WTC11 (cell line): ENCODE measurements at regions not wholly inside any gene's neighbourhood (a gene's known extent, or its start where the extent isn't known, plus 50 kb on each side); places are given as distances from the start of the nearest gene placed in this dataset.

Experiments used
- ESRRA ChIP-seq: sonication (generic); formaldehyde crosslinking; IDR thresholded peaks from 2 replicates; pipeline ENCODE4 v1.8.1; 2022; ENCODE audit warnings: mild to moderate bottlenecking, missing genetic modification reagents, borderline replicate concordance
- JAZF1 ChIP-seq: fragments of 250-450 bp; sonication (Bioruptor Pico); IDR thresholded peaks from 2 replicates; pipeline ENCODE4 v1.9.0; 2021; ENCODE audit warnings: moderate library complexity, mild to moderate bottlenecking, inconsistent platforms
- JUN ChIP-seq: sonication (generic); formaldehyde crosslinking; IDR thresholded peaks from 2 replicates; pipeline ENCODE4 v1.8.0; 2023; ENCODE audit warnings: mild to moderate bottlenecking, missing genetic modification reagents
- MAX ChIP-seq: sonication (generic); formaldehyde crosslinking; IDR thresholded peaks from 2 replicates; pipeline ENCODE4 v1.8.0; 2022; ENCODE audit warnings: mild to moderate bottlenecking, missing genetic modification reagents
- MYBL2 ChIP-seq: sonication (generic); formaldehyde crosslinking; IDR thresholded peaks from 2 replicates; pipeline ENCODE4 v1.8.1; 2023; ENCODE audit warnings: mild to moderate bottlenecking, moderate library complexity, missing genetic modification reagents
- NR3C1 ChIP-seq: sonication (generic); formaldehyde crosslinking; conservative IDR thresholded peaks from 2 replicates; pipeline ENCODE4 v1.8.1; 2023; ENCODE audit warnings: low read depth, mild to moderate bottlenecking, missing genetic modification reagents
- PREB ChIP-seq: sonication (generic); formaldehyde crosslinking; IDR thresholded peaks from 2 replicates; pipeline ENCODE4 v1.8.1; 2022; ENCODE audit warnings: mild to moderate bottlenecking, missing genetic modification reagents, moderate library complexity, borderline replicate concordance
- SMAD4 ChIP-seq: sonication (generic); formaldehyde crosslinking; IDR thresholded peaks from 2 replicates; pipeline ENCODE4 v1.8.0; 2022; ENCODE audit warnings: mild to moderate bottlenecking, missing genetic modification reagents
- SP1 ChIP-seq: sonication (generic); formaldehyde crosslinking; conservative IDR thresholded peaks from 2 replicates; pipeline ENCODE4 v1.8.1; 2022; ENCODE audit warnings: missing genetic modification reagents
- STAT6 ChIP-seq: sonication (generic); formaldehyde crosslinking; conservative IDR thresholded peaks from 2 replicates; pipeline ENCODE4 v1.8.1; 2023; ENCODE audit warnings: mild to moderate bottlenecking, low read depth, missing genetic modification reagents, moderate library complexity
- ZNF232 ChIP-seq: sonication (generic); formaldehyde crosslinking; IDR thresholded peaks from 2 replicates; pipeline ENCODE4 v1.8.0; 2022; ENCODE audit warnings: mild to moderate bottlenecking, missing genetic modification reagents
- TF ChIP-seq, protein P1 (sequence below): sonication (generic); formaldehyde crosslinking; IDR thresholded peaks from 2 replicates; pipeline ENCODE4 v1.8.1; 2022; ENCODE audit warnings: low read depth, missing genetic modification reagents, borderline replicate concordance
- TF ChIP-seq, protein P2 (sequence below): fragments of 200-600 bp; IDR thresholded peaks from 2 replicates; pipeline ENCODE4 v1.8.0; 2022; ENCODE audit warnings: antibody characterized with exemption
- TF ChIP-seq, protein P3 (sequence below): fragments of 250-450 bp; sonication (Bioruptor Pico); IDR thresholded peaks from 2 replicates; pipeline ENCODE4 v1.8.0; 2021; ENCODE audit warnings: mild to moderate bottlenecking

DNA sequence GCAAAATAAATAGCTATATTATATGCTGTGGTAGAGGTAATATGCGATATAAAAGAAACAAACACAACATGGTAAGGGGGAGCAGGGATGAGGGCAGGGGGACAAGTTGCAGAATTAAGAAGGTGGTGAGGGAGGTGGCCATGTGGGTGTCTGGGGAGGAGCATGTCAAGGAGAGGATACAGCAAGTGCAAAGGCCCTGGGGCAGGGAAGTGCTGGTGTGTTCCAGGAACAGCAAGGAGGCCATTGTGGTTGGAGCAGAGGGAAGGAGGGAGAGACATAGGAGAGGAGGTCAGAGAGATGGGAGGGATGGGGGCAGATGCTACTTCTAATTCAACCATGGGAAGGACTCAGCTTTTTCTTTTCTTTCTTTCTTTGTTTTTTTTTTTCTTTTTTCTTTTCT is 161.2 kb upstream of the IGSF21 start:
- TF ChIP-seq, protein P1, sequence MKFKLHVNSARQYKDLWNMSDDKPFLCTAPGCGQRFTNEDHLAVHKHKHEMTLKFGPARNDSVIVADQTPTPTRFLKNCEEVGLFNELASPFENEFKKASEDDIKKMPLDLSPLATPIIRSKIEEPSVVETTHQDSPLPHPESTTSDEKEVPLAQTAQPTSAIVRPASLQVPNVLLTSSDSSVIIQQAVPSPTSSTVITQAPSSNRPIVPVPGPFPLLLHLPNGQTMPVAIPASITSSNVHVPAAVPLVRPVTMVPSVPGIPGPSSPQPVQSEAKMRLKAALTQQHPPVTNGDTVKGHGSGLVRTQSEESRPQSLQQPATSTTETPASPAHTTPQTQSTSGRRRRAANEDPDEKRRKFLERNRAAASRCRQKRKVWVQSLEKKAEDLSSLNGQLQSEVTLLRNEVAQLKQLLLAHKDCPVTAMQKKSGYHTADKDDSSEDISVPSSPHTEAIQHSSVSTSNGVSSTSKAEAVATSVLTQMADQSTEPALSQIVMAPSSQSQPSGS: no peak
- TF ChIP-seq, protein P2, sequence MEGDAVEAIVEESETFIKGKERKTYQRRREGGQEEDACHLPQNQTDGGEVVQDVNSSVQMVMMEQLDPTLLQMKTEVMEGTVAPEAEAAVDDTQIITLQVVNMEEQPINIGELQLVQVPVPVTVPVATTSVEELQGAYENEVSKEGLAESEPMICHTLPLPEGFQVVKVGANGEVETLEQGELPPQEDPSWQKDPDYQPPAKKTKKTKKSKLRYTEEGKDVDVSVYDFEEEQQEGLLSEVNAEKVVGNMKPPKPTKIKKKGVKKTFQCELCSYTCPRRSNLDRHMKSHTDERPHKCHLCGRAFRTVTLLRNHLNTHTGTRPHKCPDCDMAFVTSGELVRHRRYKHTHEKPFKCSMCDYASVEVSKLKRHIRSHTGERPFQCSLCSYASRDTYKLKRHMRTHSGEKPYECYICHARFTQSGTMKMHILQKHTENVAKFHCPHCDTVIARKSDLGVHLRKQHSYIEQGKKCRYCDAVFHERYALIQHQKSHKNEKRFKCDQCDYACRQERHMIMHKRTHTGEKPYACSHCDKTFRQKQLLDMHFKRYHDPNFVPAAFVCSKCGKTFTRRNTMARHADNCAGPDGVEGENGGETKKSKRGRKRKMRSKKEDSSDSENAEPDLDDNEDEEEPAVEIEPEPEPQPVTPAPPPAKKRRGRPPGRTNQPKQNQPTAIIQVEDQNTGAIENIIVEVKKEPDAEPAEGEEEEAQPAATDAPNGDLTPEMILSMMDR: no peak
- TF ChIP-seq SP1 (CRISPR knock-in tag) (no peak), MYBL2 (CRISPR knock-in tag) (no peak), JAZF1 (CRISPR knock-in tag) (no peak), STAT6 (no peak), MAX (no peak), ZNF232 (CRISPR knock-in tag) (no peak), JUN (no peak), PREB (no peak), NR3C1 (no peak), ESRRA (CRISPR knock-in tag) (no peak), SMAD4 (CRISPR knock-in tag) (no peak)
- TF ChIP-seq, protein P3, sequence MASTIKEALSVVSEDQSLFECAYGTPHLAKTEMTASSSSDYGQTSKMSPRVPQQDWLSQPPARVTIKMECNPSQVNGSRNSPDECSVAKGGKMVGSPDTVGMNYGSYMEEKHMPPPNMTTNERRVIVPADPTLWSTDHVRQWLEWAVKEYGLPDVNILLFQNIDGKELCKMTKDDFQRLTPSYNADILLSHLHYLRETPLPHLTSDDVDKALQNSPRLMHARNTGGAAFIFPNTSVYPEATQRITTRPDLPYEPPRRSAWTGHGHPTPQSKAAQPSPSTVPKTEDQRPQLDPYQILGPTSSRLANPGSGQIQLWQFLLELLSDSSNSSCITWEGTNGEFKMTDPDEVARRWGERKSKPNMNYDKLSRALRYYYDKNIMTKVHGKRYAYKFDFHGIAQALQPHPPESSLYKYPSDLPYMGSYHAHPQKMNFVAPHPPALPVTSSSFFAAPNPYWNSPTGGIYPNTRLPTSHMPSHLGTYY (CRISPR knock-in tag): no peak
